Esophagus squamous epithelium (tissue), 5 donors: ENCODE measurements at regions not wholly inside any gene's neighbourhood (a gene's known extent, or its start where the extent isn't known, plus 50 kb on each side); places are given as distances from the start of the nearest gene placed in this dataset.
"Not testable (repeated sequence)": the region's sequence is repeated elsewhere in the genome, so short reads cannot be mapped to it uniquely, and the experiment has no call there.

Source experiments
- DNase-seq: peaks from one replicate; lab custom pipeline; 2025; lab: John Stamatoyannopoulos, UW
- H3K27ac ChIP-seq, 4 donors: fragments of 200-600 bp; sonication (generic); one replicate each; pipeline ENCODE4 v1.5.1; 2016 to 2019; ENCODE audit warnings: mild to moderate bottlenecking in 1 of 4
- H3K27me3 ChIP-seq, 4 donors: fragments of 200-600 bp; sonication (generic); 1 replicate in 3 of 4; 2 replicates in 1 of 4; pipeline versions ENCODE4 v1.5.1 to v1.6.0; 2017 to 2021; ENCODE audit warnings: antibody characterized with exemption in 1 of 4
- H3K36me3 ChIP-seq, 3 donors: fragments of 200-600 bp; sonication (generic); one replicate each; pipeline ENCODE4 v1.5.1; 2016 to 2019
- H3K4me1 ChIP-seq, 3 donors: fragments of 200-600 bp; sonication (generic); one replicate each; pipeline ENCODE4 v1.5.1; 2017 to 2019
- H3K4me3 ChIP-seq, 4 donors: fragments of 200-600 bp; sonication (generic); 1 replicate in 3 of 4; 2 replicates in 1 of 4; pipeline ENCODE4 v1.5.1; 2016 to 2019; ENCODE audit warnings: mild to moderate bottlenecking in 2 of 4, moderate library complexity in 1 of 4
- H3K9me3 ChIP-seq, 3 donors: fragments of 200-600 bp; sonication (generic); one replicate each; pipeline ENCODE4 v1.5.1; 2016 to 2019
- POLR2A ChIP-seq, 4 donors: fragments of 450-650 bp; IDR thresholded peaks; one replicate each; pipeline ENCODE4 v1.6.1; 2017; ENCODE audit warnings: antibody characterized with exemption in 4 of 4, mild to moderate bottlenecking in 4 of 4, moderate library complexity in 3 of 4
- WGBS, 2 donors: methylation state at CpG; one replicate each; pipeline ENCODE4 v1.1.5; 2018; 5-methylcytosine and 5-hydroxymethylcytosine counted together
- intact Hi-C: fragments of 100-400 bp; cut with DNase I; formaldehyde crosslinking; loops from one replicate; pipeline ENCODE4 v1.15.0; 2022
- TF ChIP-seq, protein P1 (sequence below), 6 experiments: fragments of 450-650 bp in 4 of 6; fragments of 200-600 bp in 2 of 6; sonication (generic) in 2 of 6; IDR thresholded peaks; one replicate each; pipeline ENCODE4 v1.5.1; 2016 to 2019; ENCODE audit warnings: antibody characterized with exemption in 6 of 6, mild to moderate bottlenecking in 4 of 6, moderate library complexity in 4 of 6
- donor health status: DM: yes; HTN: yes; CAD: no.

DNA sequence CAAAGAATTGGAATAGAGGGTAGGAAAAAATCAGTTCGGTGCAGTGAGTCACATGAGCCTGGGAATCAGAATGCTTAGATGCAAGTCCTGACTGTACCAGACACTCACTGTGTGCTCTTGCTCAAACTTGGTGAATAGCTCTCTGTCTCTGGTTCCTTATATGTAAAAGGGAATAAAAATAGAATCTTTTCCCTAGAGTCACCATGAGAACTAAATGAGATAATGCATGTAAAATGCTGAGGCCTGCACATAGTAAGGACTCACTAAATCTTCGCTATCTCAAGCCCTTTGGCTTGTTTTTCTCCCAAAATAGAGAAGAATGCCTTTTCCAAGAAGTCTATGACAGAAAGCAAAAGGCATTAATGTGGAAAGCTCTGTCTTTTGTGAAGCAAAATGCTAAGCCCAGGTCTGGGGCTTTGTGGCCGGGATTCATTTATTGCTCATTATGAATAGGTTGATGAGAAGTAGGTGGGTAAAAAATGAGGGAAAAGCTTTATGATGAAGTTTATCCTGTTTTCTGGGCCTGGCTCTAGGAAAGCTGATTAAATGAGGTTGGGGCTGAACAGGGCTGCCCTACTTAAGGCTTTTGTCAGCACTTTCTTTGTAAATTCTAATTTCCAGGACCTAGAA, 483.3 kb downstream of the DMAC1 start:
- intact Hi-C loops, result no loop called here
- WGBS, 2 donors, result 49 to 69% methylated on average over 3 of the region's 3 CpGs

DNA sequence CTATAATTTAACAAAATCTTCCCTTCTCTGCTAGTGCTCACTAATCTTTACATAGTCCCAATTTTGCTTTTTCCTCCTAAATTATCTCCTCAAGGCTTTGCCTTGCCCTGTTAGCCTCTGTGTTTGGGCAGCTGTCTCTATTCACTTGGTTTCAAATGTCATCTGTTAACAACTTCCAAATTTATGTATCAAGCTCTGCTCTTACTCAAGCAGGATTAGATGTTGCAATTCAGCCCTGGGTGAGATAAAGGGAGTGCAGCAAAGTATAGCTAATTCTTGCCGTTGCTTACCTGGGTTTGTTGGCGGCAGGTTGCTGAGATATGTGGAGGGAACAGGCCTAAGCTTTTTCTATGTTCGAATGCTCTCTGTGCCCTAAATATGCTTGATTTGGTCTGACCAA, 483.8 kb downstream of the DMAC1 start:
- TF ChIP-seq POLR2A (IDR thresholded peaks at IDR 0.05), result no peak
- TF ChIP-seq, protein P1, sequence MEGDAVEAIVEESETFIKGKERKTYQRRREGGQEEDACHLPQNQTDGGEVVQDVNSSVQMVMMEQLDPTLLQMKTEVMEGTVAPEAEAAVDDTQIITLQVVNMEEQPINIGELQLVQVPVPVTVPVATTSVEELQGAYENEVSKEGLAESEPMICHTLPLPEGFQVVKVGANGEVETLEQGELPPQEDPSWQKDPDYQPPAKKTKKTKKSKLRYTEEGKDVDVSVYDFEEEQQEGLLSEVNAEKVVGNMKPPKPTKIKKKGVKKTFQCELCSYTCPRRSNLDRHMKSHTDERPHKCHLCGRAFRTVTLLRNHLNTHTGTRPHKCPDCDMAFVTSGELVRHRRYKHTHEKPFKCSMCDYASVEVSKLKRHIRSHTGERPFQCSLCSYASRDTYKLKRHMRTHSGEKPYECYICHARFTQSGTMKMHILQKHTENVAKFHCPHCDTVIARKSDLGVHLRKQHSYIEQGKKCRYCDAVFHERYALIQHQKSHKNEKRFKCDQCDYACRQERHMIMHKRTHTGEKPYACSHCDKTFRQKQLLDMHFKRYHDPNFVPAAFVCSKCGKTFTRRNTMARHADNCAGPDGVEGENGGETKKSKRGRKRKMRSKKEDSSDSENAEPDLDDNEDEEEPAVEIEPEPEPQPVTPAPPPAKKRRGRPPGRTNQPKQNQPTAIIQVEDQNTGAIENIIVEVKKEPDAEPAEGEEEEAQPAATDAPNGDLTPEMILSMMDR (IDR thresholded peaks at IDR 0.05), result no peak
- DNase-seq, result no peak
- no peaks in the 10 kb centered on the region for H3K4me1 ChIP-seq
- H3K27ac ChIP-seq, result peak overlapping the region in 1 of 4 donors; percentile 24
- H3K36me3 ChIP-seq, result no peaks in the 10 kb centered on the region
- H3K9me3 ChIP-seq, result peaks cover 0 to 22% (median 18%) of the 10 kb centered on the region in 3 donors
- intact Hi-C loops, result no loop called here
- 67 to 80% methylated on average over 1 to 3 of the region's 3 CpGs for WGBS, 2 donors
- no peaks in the 10 kb centered on the region for H3K27me3 ChIP-seq
- no peak overlapping the region for H3K4me3 ChIP-seq

More for the DNA sequence above, 483.3 kb downstream of the DMAC1 start:
- H3K36me3 ChIP-seq, result no peaks in the 10 kb centered on the region
- no peak for DNase-seq
- H3K9me3 ChIP-seq, result peaks cover 0 to 22% (median 18%) of the 10 kb centered on the region in 3 donors
- no peak overlapping the region for H3K27ac ChIP-seq
- H3K27me3 ChIP-seq, result no peaks in the 10 kb centered on the region
- no peak overlapping the region for H3K4me3 ChIP-seq
- TF ChIP-seq, protein P1 (IDR thresholded peaks at IDR 0.05), result no peak
- TF ChIP-seq POLR2A (IDR thresholded peaks at IDR 0.05), result no peak
- no peaks in the 10 kb centered on the region for H3K4me1 ChIP-seq

DNA sequence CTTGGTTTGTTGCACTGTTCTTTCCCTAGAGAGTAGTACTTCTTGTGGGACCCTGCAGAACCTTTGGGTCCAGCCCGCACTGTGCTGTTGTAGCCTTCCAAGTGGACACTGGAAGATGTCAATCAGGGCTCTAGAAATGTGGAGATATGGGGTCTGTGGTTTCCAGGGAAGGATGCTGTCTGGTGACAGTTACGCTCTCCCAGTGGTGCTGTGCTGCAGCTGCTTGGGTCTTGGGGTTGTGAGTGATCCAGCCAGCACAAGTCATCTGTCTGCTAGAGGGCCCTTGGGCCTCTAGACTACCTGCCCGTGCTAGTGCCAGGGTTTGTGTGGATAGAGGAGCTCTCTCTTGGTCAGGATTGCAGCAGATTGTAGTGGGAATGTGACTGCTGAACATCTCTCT, 484.5 kb downstream of the DMAC1 start:
- TF ChIP-seq, protein P1 (IDR thresholded peaks at IDR 0.05), result no peak
- TF ChIP-seq POLR2A (IDR thresholded peaks at IDR 0.05), result no peak
- no peaks in the 10 kb centered on the region for H3K4me1 ChIP-seq
- no peaks in the 10 kb centered on the region for H3K27me3 ChIP-seq
- intact Hi-C loops, result no loop called here
- H3K27ac ChIP-seq, result no peak overlapping the region
- H3K36me3 ChIP-seq, result no peaks in the 10 kb centered on the region
- WGBS, 2 donors, result 80 to 85% methylated on average over 1 to 3 of the region's 3 CpGs
- H3K4me3 ChIP-seq, result no peak overlapping the region
- H3K9me3 ChIP-seq, result peaks cover 0 to 26% (median 18%) of the 10 kb centered on the region in 3 donors
- no peak for DNase-seq

DNA sequence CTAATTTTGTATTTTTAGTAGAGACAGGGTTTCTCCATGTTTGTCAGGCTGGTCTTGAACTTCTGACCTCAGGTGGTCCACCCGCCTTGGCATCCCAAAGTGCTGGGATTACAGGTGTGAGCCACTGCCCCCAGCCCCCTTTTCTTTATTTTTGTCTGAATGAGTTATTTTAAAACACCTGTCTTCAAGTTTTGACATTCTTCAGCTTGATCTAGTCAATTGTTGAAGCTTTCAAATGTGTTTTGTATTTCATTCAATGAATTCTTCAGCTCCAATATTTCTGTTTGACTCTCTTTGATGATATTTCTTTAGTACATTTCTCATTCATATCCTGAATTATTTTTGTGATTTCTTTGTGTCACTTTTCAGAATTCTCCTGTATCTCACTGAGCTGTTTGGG, 486.2 kb downstream of the DMAC1 start:
- 85 to 90% methylated on average over 1 of the region's 1 CpG for WGBS, 2 donors
- DNase-seq, result no peak
- Histone ChIP-seq H3K4me3 (no peak overlapping the region), H3K36me3 (no peaks in the 10 kb centered on the region), H3K27me3 (no peaks in the 10 kb centered on the region), H3K27ac (no peak overlapping the region), H3K4me1 (no peaks in the 10 kb centered on the region), H3K9me3 (peaks cover 0 to 27% (median 18%) of the 10 kb centered on the region in 3 donors)
- TF ChIP-seq, protein P1 (IDR thresholded peaks at IDR 0.05), result no peak
- no peak for TF ChIP-seq POLR2A (IDR thresholded peaks at IDR 0.05)
- intact Hi-C loops, result no loop called here

- DNase-seq, H3K27me3 ChIP-seq, H3K4me1 ChIP-seq, intact Hi-C loops, H3K27ac ChIP-seq, H3K4me3 ChIP-seq, H3K36me3 ChIP-seq: not testable (repeated sequence)
- peaks cover 0 to 24% (median 16%) of the 10 kb centered on the region in 3 donors for H3K9me3 ChIP-seq
- WGBS, 2 donors, result 79 to 87% methylated on average over 7 of the region's 7 CpGs
These were observed 490.5 kb downstream of the DMAC1 start for GRCh38 chr9:7309051-7309450.
